SK-N-SH (cell line): ENCODE measurements at regions not wholly inside any gene's neighbourhood (a gene's known extent, or its start where the extent isn't known, plus 50 kb on each side); places are given as distances from the start of the nearest gene placed in this dataset.

ENCODE experiments used
- CTCF ChIA-PET: fragments of 300-600, 350-600 bp; formaldehyde crosslinking; extraction: SDS; loops from one replicate; lab custom pipeline; 2021; lab: Yijun Ruan, JAX
- POLR2A ChIA-PET: fragments of 350-600 bp; sonication (Branson Sonifier 250); formaldehyde crosslinking; extraction: SDS; loops from one replicate; lab custom pipeline; 2020; ENCODE audit warnings: antibody characterized with exemption, inconsistent platforms; lab: Yijun Ruan, JAX
- DNase-seq: peaks from one replicate; pipeline ENCODE4 v3.0.0; 2012
- H2AFZ ChIP-seq: fragments of 200-600 bp; sonication (generic); 2 replicates; pipeline ENCODE4 v1.8.1; 2016; ENCODE audit warnings: antibody characterized with exemption, mild to moderate bottlenecking, low read depth
- H3F3A ChIP-seq: fragments of 200-600 bp; sonication (generic); replicated peaks from 2 replicates; pipeline ENCODE3; 2016; ENCODE audit warnings: antibody characterized with exemption, mild to moderate bottlenecking; ENCODE audit not compliant: insufficient read depth
- H3K27ac ChIP-seq, 2 experiments: fragments of 200-500 bp in 1 of 2; fragments of 200-600 bp in 1 of 2; sonication (Bioruptor generic) in 1 of 2; sonication (generic), shearing (Covaris generic) in 1 of 2; 2 replicates each; pipeline versions ENCODE4 v1.5.1 to v1.6.1; 2014 to 2016; ENCODE audit warnings: low read depth in 2 of 2, inconsistent platforms in 1 of 2, low read length in 1 of 2, mild to moderate bottlenecking in 1 of 2, mixed read lengths in 1 of 2
- H3K27me3 ChIP-seq: fragments of 200-600 bp; sonication (generic), shearing (Covaris generic); 2 replicates; pipeline ENCODE4 v1.6.1; 2016; ENCODE audit warnings: mixed run types; ENCODE audit not compliant: insufficient read depth
- H3K36me3 ChIP-seq, 2 experiments: fragments of 200-500 bp in 1 of 2; fragments of 200-600 bp in 1 of 2; sonication (Bioruptor generic) in 1 of 2; sonication (generic) in 1 of 2; replicated peaks in 1 of 2; 2 replicates each; pipeline versions ENCODE3 to v1.5.1; 2014 to 2016; ENCODE audit warnings: low read length in 1 of 2, mild to moderate bottlenecking in 1 of 2; ENCODE audit not compliant: insufficient read depth in 2 of 2, control insufficient read depth in 1 of 2
- H3K4me1 ChIP-seq, 2 experiments: fragments of 200-500 bp in 1 of 2; fragments of 200-600 bp in 1 of 2; sonication (Bioruptor generic) in 1 of 2; sonication (generic), shearing (Covaris generic) in 1 of 2; 2 replicates each; pipeline versions ENCODE4 v1.5.1 to v1.6.1; 2014 to 2016; ENCODE audit warnings: low read depth in 1 of 2, low read length in 1 of 2, mixed run types in 1 of 2; ENCODE audit not compliant: insufficient read depth in 2 of 2, control insufficient read depth in 1 of 2
- H3K4me2 ChIP-seq: fragments of 200-600 bp; sonication (generic), shearing (Covaris generic); 2 replicates; pipeline ENCODE4 v1.6.1; 2017; ENCODE audit warnings: mixed run types
- H3K4me3 ChIP-seq, 2 experiments: fragments of 200-500 bp in 1 of 2; fragments of 200-600 bp in 1 of 2; sonication (Bioruptor generic) in 1 of 2; sonication (generic), shearing (Covaris generic) in 1 of 2; 2 replicates each; pipeline versions ENCODE4 v1.5.1 to v1.8.1; 2014 to 2016; ENCODE audit warnings: low read depth in 2 of 2, inconsistent platforms in 1 of 2, low read length in 1 of 2, mild to moderate bottlenecking in 1 of 2, mixed read lengths in 1 of 2, moderate library complexity in 1 of 2
- H3K79me2 ChIP-seq: fragments of 200-600 bp; sonication (generic); 2 replicates; pipeline ENCODE4 v1.8.1; 2017; ENCODE audit warnings: mild to moderate bottlenecking; ENCODE audit not compliant: insufficient read depth
- H3K9ac ChIP-seq: fragments of 200-600 bp; sonication (generic); 2 replicates; pipeline ENCODE4 v1.6.1; 2017; ENCODE audit warnings: mixed run types
- H3K9me2 ChIP-seq: fragments of 200-600 bp; sonication (generic); 2 replicates; pipeline ENCODE4 v1.6.1; 2017; ENCODE audit warnings: mixed run types
- H3K9me3 ChIP-seq: fragments of 200-600 bp; sonication (generic); 2 replicates; pipeline ENCODE4 v1.6.1; 2017; ENCODE audit warnings: mixed run types, mild to moderate bottlenecking, moderate library complexity
- H4K20me1 ChIP-seq: fragments of 200-600 bp; sonication (generic); 2 replicates; pipeline ENCODE4 v1.6.1; 2017; ENCODE audit warnings: mild to moderate bottlenecking, mixed run types; ENCODE audit not compliant: insufficient read depth
- CHD2 ChIP-seq: fragments of 150-350 bp; IDR thresholded peaks from 2 replicates; pipeline ENCODE4 v1.6.1; 2018; ENCODE audit warnings: low read length; ENCODE audit not compliant: partially characterized antibody
- EZH2phosphoT487 ChIP-seq: fragments of 200-600 bp; sonication (generic); IDR thresholded peaks from 2 replicates; pipeline ENCODE4 v1.6.1; 2017; ENCODE audit warnings: low read depth, mixed run types, mild to moderate bottlenecking, antibody characterized with exemption, moderate library complexity, borderline replicate concordance
- FOSL2 ChIP-seq: IDR thresholded peaks from 2 replicates; pipeline ENCODE4 v1.4.0; 2012; ENCODE audit warnings: low read depth, mild to moderate bottlenecking, moderate library complexity, borderline replicate concordance
- FOXM1 ChIP-seq: IDR thresholded peaks from 2 replicates; pipeline ENCODE4 v1.4.0; 2012; ENCODE audit warnings: low read depth, mild to moderate bottlenecking
- GABPA ChIP-seq: IDR thresholded peaks from 2 replicates; pipeline ENCODE4 v1.4.0; 2012; ENCODE audit warnings: low read depth, mild to moderate bottlenecking
- JUND ChIP-seq: IDR thresholded peaks from 2 replicates; pipeline ENCODE4 v1.4.0; 2012
- MAX ChIP-seq: IDR thresholded peaks from 2 replicates; pipeline ENCODE4 v1.4.0; 2012; ENCODE audit warnings: low read depth
- MEF2A ChIP-seq: IDR thresholded peaks from 2 replicates; pipeline ENCODE4 v1.4.0; 2012; ENCODE audit warnings: low read depth, borderline replicate concordance
- NFIC ChIP-seq: IDR thresholded peaks from 2 replicates; pipeline ENCODE4 v1.4.0; 2012; ENCODE audit warnings: borderline replicate concordance
- NRF1 ChIP-seq: IDR thresholded peaks from 2 replicates; pipeline ENCODE4 v1.6.1; 2012; ENCODE audit warnings: low read depth, mild to moderate bottlenecking, low read length
- POLR2AphosphoS5 ChIP-seq: IDR thresholded peaks from 2 replicates; pipeline ENCODE4 v1.6.1; 2012; ENCODE audit warnings: low read depth, low read length
- RAD21 ChIP-seq: IDR thresholded peaks from 2 replicates; pipeline ENCODE4 v1.6.1; 2012; ENCODE audit warnings: mild to moderate bottlenecking, low read length
- RCOR1 ChIP-seq: fragments of 150-350 bp; IDR thresholded peaks from 2 replicates; pipeline ENCODE4 v1.6.1; 2017; ENCODE audit warnings: antibody characterized with exemption, low read length
- REST ChIP-seq: IDR thresholded peaks from 2 replicates; pipeline ENCODE4 v1.6.1; 2012; ENCODE audit warnings: mild to moderate bottlenecking, low read depth, low read length, moderate library complexity
- RFX5 ChIP-seq: IDR thresholded peaks from 2 replicates; pipeline ENCODE4 v1.6.1; 2012; ENCODE audit warnings: mild to moderate bottlenecking, improper control_type of control experiment, low read length
- RXRA ChIP-seq: IDR thresholded peaks from 2 replicates; pipeline ENCODE4 v1.4.0; 2012; ENCODE audit warnings: low read depth, mild to moderate bottlenecking, borderline replicate concordance
- SIN3A ChIP-seq: IDR thresholded peaks from 2 replicates; pipeline ENCODE4 v1.6.1; 2012; ENCODE audit warnings: low read depth, mild to moderate bottlenecking, low read length, moderate library complexity, borderline replicate concordance
- SMC3 ChIP-seq: IDR thresholded peaks from 2 replicates; pipeline ENCODE4 v1.6.1; 2012; ENCODE audit warnings: low read depth, low read length, improper control_type of control experiment
- USF2 ChIP-seq: fragments of 150-350 bp; IDR thresholded peaks from 2 replicates; pipeline ENCODE4 v1.6.1; 2017; ENCODE audit warnings: antibody characterized with exemption, low read length, low read depth, borderline replicate concordance
- YY1 ChIP-seq: IDR thresholded peaks from 2 replicates; pipeline ENCODE4 v1.4.0; 2012; ENCODE audit warnings: low read depth, mild to moderate bottlenecking
- WGBS: methylation state at CpG from one replicate; pipeline ENCODE4 v1.1.6; 2017; ENCODE audit warnings: low lambda C conversion rate; 5-methylcytosine and 5-hydroxymethylcytosine counted together
- TF ChIP-seq, protein P1 (sequence below): fragments of 150-350 bp; IDR thresholded peaks from 2 replicates; pipeline ENCODE4 v1.6.1; 2016; ENCODE audit warnings: mild to moderate bottlenecking, low read depth, low read length
- TF ChIP-seq, protein P2 (sequence below): fragments of 200-600 bp; sonication (generic); IDR thresholded peaks from 2 replicates; pipeline ENCODE4 v1.6.1; 2017; ENCODE audit warnings: antibody characterized with exemption, mild to moderate bottlenecking, moderate library complexity

DNA sequence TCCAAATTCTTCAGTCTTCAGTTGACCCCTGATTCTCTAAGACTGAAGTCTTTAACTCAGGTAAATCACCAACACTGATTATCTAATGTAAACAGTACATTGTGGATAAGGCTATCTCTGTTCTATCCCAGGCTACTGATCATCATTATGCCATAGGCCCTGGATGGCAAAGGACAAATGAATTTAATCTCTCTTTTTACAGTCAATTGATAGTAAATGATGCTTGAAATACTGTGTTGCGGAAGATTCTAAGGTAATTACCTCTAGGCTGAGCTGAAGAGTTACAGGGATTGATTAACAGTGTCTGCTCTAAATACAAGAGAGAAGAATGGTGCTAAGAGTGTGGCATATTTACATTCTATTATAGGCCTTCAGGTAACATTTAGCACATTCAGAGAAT, 264.7 kb downstream of the ACTL7B start:
- H3K79me2 ChIP-seq, result no peaks in the 10 kb centered on the region
- peaks cover 10% of the 10 kb centered on the region; the same call in 1 of the 2 replicates for H3K27me3 ChIP-seq
- no peak overlapping the region for H3K4me2 ChIP-seq
- H3K4me3 ChIP-seq, result no peak overlapping the region
- no peaks in the 10 kb centered on the region for H3K9me3 ChIP-seq
- H3K9ac ChIP-seq, result no peak overlapping the region
- no peaks in the 10 kb centered on the region for H3F3A ChIP-seq
- H3K9me2 ChIP-seq, result no peaks in the 10 kb centered on the region
- 21% methylated on average over 1 of the region's 1 CpG for WGBS
- H3K36me3 ChIP-seq, result no peaks in the 10 kb centered on the region
- CTCF ChIA-PET, result no interaction called here
- no peak overlapping the region for H3K27ac ChIP-seq
- H4K20me1 ChIP-seq, result no peaks in the 10 kb centered on the region
- TF ChIP-seq MEF2A, result no peak
- no peak for TF ChIP-seq EZH2phosphoT487
- TF ChIP-seq GABPA, result no peak
- no peak for TF ChIP-seq MAX
- TF ChIP-seq, protein P1, sequence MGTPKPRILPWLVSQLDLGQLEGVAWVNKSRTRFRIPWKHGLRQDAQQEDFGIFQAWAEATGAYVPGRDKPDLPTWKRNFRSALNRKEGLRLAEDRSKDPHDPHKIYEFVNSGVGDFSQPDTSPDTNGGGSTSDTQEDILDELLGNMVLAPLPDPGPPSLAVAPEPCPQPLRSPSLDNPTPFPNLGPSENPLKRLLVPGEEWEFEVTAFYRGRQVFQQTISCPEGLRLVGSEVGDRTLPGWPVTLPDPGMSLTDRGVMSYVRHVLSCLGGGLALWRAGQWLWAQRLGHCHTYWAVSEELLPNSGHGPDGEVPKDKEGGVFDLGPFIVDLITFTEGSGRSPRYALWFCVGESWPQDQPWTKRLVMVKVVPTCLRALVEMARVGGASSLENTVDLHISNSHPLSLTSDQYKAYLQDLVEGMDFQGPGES, result no peak
- no peak for TF ChIP-seq RAD21
- TF ChIP-seq CHD2, result no peak
- TF ChIP-seq NFIC, result no peak
- no peak for TF ChIP-seq POLR2AphosphoS5
- no peak for TF ChIP-seq YY1
- no peak for TF ChIP-seq SIN3A
- no peak for TF ChIP-seq RFX5
- TF ChIP-seq FOSL2, result no peak
- no peak for TF ChIP-seq USF2
- no peak for TF ChIP-seq JUND
- TF ChIP-seq NRF1, result no peak
- no peak for DNase-seq
- no peak overlapping the region for H2AFZ ChIP-seq
- no peaks in the 10 kb centered on the region for H3K4me1 ChIP-seq
- POLR2A ChIA-PET, result no interaction called here

- DNase-seq, result no peak
- 10% methylated on average over 3 of the region's 3 CpGs for WGBS
- CTCF ChIA-PET, result interaction anchor here (2.0 kb wide), 1 partner anchor 23 kb away, joined by 10 read pairs; no protein-coding TSS in a partner anchor
- TF ChIP-seq EZH2phosphoT487 (no peak), RCOR1 (no peak), JUND (no peak), RXRA (no peak), FOXM1 (no peak), REST (no peak), SMC3 (no peak), NRF1 (no peak)
- TF ChIP-seq, protein P2, sequence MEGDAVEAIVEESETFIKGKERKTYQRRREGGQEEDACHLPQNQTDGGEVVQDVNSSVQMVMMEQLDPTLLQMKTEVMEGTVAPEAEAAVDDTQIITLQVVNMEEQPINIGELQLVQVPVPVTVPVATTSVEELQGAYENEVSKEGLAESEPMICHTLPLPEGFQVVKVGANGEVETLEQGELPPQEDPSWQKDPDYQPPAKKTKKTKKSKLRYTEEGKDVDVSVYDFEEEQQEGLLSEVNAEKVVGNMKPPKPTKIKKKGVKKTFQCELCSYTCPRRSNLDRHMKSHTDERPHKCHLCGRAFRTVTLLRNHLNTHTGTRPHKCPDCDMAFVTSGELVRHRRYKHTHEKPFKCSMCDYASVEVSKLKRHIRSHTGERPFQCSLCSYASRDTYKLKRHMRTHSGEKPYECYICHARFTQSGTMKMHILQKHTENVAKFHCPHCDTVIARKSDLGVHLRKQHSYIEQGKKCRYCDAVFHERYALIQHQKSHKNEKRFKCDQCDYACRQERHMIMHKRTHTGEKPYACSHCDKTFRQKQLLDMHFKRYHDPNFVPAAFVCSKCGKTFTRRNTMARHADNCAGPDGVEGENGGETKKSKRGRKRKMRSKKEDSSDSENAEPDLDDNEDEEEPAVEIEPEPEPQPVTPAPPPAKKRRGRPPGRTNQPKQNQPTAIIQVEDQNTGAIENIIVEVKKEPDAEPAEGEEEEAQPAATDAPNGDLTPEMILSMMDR, result no peak
Measured at GRCh38 chr9:108588246-108588645, 267.5 kb downstream of the ACTL7B start.

More at GRCh38 chr9:108588246-108588645, 267.5 kb downstream of the ACTL7B start:
- Histone ChIP-seq H3K27ac (no peak overlapping the region), H3K4me3 (no peak overlapping the region), H3K4me2 (no peak overlapping the region), H4K20me1 (no peaks in the 10 kb centered on the region), H2AFZ (no peak overlapping the region), H3K27me3 (peaks cover 13% of the 10 kb centered on the region; the same call in 1 of the 2 replicates), H3K79me2 (no peaks in the 10 kb centered on the region), H3K9me2 (no peaks in the 10 kb centered on the region), H3K4me1 (no peaks in the 10 kb centered on the region), H3K36me3 (no peaks in the 10 kb centered on the region), H3F3A (no peaks in the 10 kb centered on the region), H3K9ac (no peak overlapping the region), H3K9me3 (no peaks in the 10 kb centered on the region)
- POLR2A ChIA-PET, result no interaction called here
